HEK293T (cell line): ENCODE measurements at regions not wholly inside any gene's neighbourhood (a gene's known extent, or its start where the extent isn't known, plus 50 kb on each side); places are given as distances from the start of the nearest gene placed in this dataset.

Experiments
- FOXA1 ChIP-seq: fragments of 450-650 bp; IDR thresholded peaks from 2 replicates; pipeline ENCODE4 v1.6.1; 2016; ENCODE audit warnings: mild to moderate bottlenecking
- HDGF ChIP-seq: fragments of 450-650 bp; IDR thresholded peaks from 2 replicates; pipeline ENCODE4 v1.6.1; 2017; ENCODE audit warnings: antibody characterized with exemption, borderline replicate concordance
- NFRKB ChIP-seq: fragments of 450-650 bp; IDR thresholded peaks from 2 replicates; pipeline ENCODE4 v1.6.1; 2016; ENCODE audit warnings: mild to moderate bottlenecking, moderate library complexity
- SP1 ChIP-seq: fragments of 450-650 bp; IDR thresholded peaks from 2 replicates; pipeline ENCODE4 v1.6.1; 2017

- TF ChIP-seq HDGF = no peak
- no peak for TF ChIP-seq SP1
- no peak for TF ChIP-seq FOXA1
- no peak for TF ChIP-seq NFRKB
These were observed 824.7 kb upstream of the TENM3 start for GRCh38 chr4:181418496-181418895.
